A549 (cell line): ENCODE measurements at regions not wholly inside any gene's neighbourhood (a gene's known extent, or its start where the extent isn't known, plus 50 kb on each side); places are given as distances from the start of the nearest gene placed in this dataset.

ENCODE experiments used
- ATAC-seq, 2 experiments: fragments of 200-7000 bp in 1 of 2; fragments of >200 bp in 1 of 2; cut with Nextera tagmentation in 1 of 2; cut with Tn5 transposase in 1 of 2; 3 replicates each; pipeline versions ENCODE4 v1.8.0 to v1.9.1; 2018 to 2020; ENCODE audit warnings: mild to moderate bottlenecking in 1 of 2, moderate library complexity in 1 of 2
- CTCF ChIA-PET: fragments of 300-600 bp; sonication (Branson Sonifier 250); formaldehyde crosslinking; extraction: SDS; loops from one replicate; lab custom pipeline; 2021; ENCODE audit warnings: antibody characterized with exemption, inconsistent platforms; lab: Yijun Ruan, JAX
- POLR2A ChIA-PET: fragments of 350-600 bp; formaldehyde crosslinking; extraction: SDS; loops from one replicate; lab custom pipeline; 2021; ENCODE audit warnings: antibody characterized with exemption, inconsistent platforms; lab: Yijun Ruan, JAX
- DNase-seq, 2 experiments: peaks; one replicate each; pipeline versions ENCODE4 v3.0.0 to v3.0.0-alpha.2; 2011 to 2016; ENCODE audit warnings: low read depth in 1 of 2, low spot score in 1 of 2
- FAIRE-seq: peaks from 2 replicates; lab custom pipeline; 2011; peaks lifted over from hg19 to GRCh38; lab: Jason Lieb, UNC
- H3K27ac ChIP-seq, 2 experiments: fragments of >200 bp; sonication (Bioruptor Twin); formaldehyde crosslinking; 3 replicates each; pipeline ENCODE4 v1.5.1; 2016 to 2017
- H3K4me1 ChIP-seq: fragments of >200 bp; sonication (Bioruptor Twin); formaldehyde crosslinking; 3 replicates; pipeline ENCODE4 v1.6.1; 2016
- H3K4me2 ChIP-seq: fragments of >200 bp; sonication (Bioruptor Twin); formaldehyde crosslinking; 3 replicates; pipeline ENCODE4 v1.6.1; 2016
- H3K4me3 ChIP-seq: fragments of >200 bp; sonication (Bioruptor Twin); formaldehyde crosslinking; 3 replicates; pipeline ENCODE4 v1.5.1; 2016
- H3K9me3 ChIP-seq: fragments of >200 bp; sonication (Bioruptor Twin); formaldehyde crosslinking; 3 replicates; pipeline ENCODE4 v1.6.1; 2016
- CBX2 ChIP-seq: fragments of 200-600 bp; sonication (generic); IDR thresholded peaks from 2 replicates; pipeline ENCODE4 v1.6.1; 2016; ENCODE audit warnings: low read depth, mild to moderate bottlenecking, borderline replicate concordance
- CHD2 ChIP-seq: fragments of 150-350 bp; IDR thresholded peaks from 2 replicates; pipeline ENCODE4 v1.6.1; 2014; ENCODE audit warnings: low read length; ENCODE audit not compliant: partially characterized antibody
- EHF ChIP-seq: fragments of 250-450 bp; sonication (Bioruptor Pico); IDR thresholded peaks from 2 replicates; pipeline ENCODE4 v1.5.0; 2020; ENCODE audit warnings: mild to moderate bottlenecking
- EHMT2 ChIP-seq: fragments of 200-600 bp; sonication (generic); IDR thresholded peaks from 2 replicates; pipeline ENCODE4 v1.6.1; 2016; ENCODE audit warnings: antibody characterized with exemption, low read depth, mild to moderate bottlenecking, moderate library complexity
- FOSB ChIP-seq: fragments of 250-450 bp; sonication (Bioruptor Pico); IDR thresholded peaks from 2 replicates; pipeline ENCODE4 v1.5.0; 2020; ENCODE audit warnings: mild to moderate bottlenecking, moderate library complexity
- FOSL2 ChIP-seq, 2 experiments: fragments of 450-650 bp in 1 of 2; fragments of >200 bp in 1 of 2; sonication (Bioruptor Twin) in 1 of 2; formaldehyde crosslinking; IDR thresholded peaks; 2 replicates each; pipeline versions ENCODE4 v1.5.0 to v1.6.1; 2016 to 2020; ENCODE audit warnings: mild to moderate bottlenecking in 1 of 2, moderate library complexity in 1 of 2
- HDAC2 ChIP-seq: fragments of 200-600 bp; sonication (generic); IDR thresholded peaks from 2 replicates; pipeline ENCODE4 v1.6.1; 2016
- HEYL ChIP-seq: fragments of 250-450 bp; sonication (Bioruptor Pico); IDR thresholded peaks from 2 replicates; pipeline ENCODE4 v1.8.0; 2021; ENCODE audit warnings: mild to moderate bottlenecking, moderate library complexity
- HOXB13 ChIP-seq: fragments of 250-450 bp; sonication (Bioruptor Pico); IDR thresholded peaks from 2 replicates; pipeline ENCODE4 v1.5.0; 2020; ENCODE audit warnings: low read depth, mild to moderate bottlenecking, moderate library complexity
- JUN ChIP-seq, 2 experiments: fragments of >200 bp; sonication (Bioruptor Twin); formaldehyde crosslinking; IDR thresholded peaks; 2 replicates in 1 of 2; 3 replicates in 1 of 2; pipeline ENCODE4 v1.6.1; 2016 to 2017
- KDM1A ChIP-seq: fragments of 200-600 bp; sonication (generic); IDR thresholded peaks from 2 replicates; pipeline ENCODE4 v1.6.1; 2016; ENCODE audit warnings: low read depth, mild to moderate bottlenecking
- MAFK ChIP-seq: fragments of 450-650 bp; IDR thresholded peaks from 2 replicates; pipeline ENCODE4 v1.6.1; 2014; ENCODE audit not compliant: partially characterized antibody
- MYC ChIP-seq: IDR thresholded peaks from 2 replicates; pipeline ENCODE4 v1.6.1; 2012; ENCODE audit warnings: mild to moderate bottlenecking, inconsistent platforms, low read length, improper control_type of control experiment, borderline replicate concordance
- NR3C1 ChIP-seq: fragments of >200 bp; sonication (Bioruptor Twin); formaldehyde crosslinking; IDR thresholded peaks from 3 replicates; pipeline ENCODE4 v1.6.1; 2017
- POLR2AphosphoS2 ChIP-seq: conservative IDR thresholded peaks from 2 replicates; pipeline ENCODE4 v1.6.1; 2012; ENCODE audit warnings: low read length, improper control_type of control experiment, inconsistent platforms
- TFCP2L1 ChIP-seq: fragments of 250-450 bp; sonication (Bioruptor Pico); IDR thresholded peaks from 2 replicates; pipeline ENCODE4 v1.5.0; 2021; ENCODE audit warnings: mild to moderate bottlenecking
- ZFP36 ChIP-seq: fragments of 450-650 bp; IDR thresholded peaks from 2 replicates; pipeline ENCODE4 v1.6.1; 2014; ENCODE audit warnings: borderline replicate concordance; ENCODE audit not compliant: partially characterized antibody
- ZNF302 ChIP-seq: fragments of 250-450 bp; sonication (Bioruptor Pico); IDR thresholded peaks from 2 replicates; pipeline ENCODE4 v1.9.0; 2021; ENCODE audit warnings: inconsistent platforms, mild to moderate bottlenecking, moderate library complexity
- ZSCAN20 ChIP-seq: fragments of 250-450 bp; sonication (Bioruptor Pico); IDR thresholded peaks from 2 replicates; pipeline ENCODE4 v1.8.0; 2022; ENCODE audit warnings: mild to moderate bottlenecking, moderate library complexity
- WGBS: methylation state at CpG from one replicate; pipeline ENCODE4 v1.1.6; 2017; ENCODE audit errors: missing lambda C conversion rate; 5-methylcytosine and 5-hydroxymethylcytosine counted together
- TF ChIP-seq, protein P1 (sequence below): fragments of 450-650 bp; IDR thresholded peaks from 2 replicates; pipeline ENCODE4 v1.6.1; 2014; ENCODE audit warnings: antibody characterized with exemption
- TF ChIP-seq, protein P2 (sequence below): fragments of 200-600 bp; sonication (generic); IDR thresholded peaks from 2 replicates; pipeline ENCODE4 v1.6.1; 2016; ENCODE audit warnings: antibody characterized with exemption, mild to moderate bottlenecking, moderate library complexity
- TF ChIP-seq, protein P3 (sequence below): fragments of >200 bp; sonication (Bioruptor Twin); formaldehyde crosslinking; IDR thresholded peaks from 3 replicates; pipeline ENCODE4 v1.6.1; 2016
- TF ChIP-seq, protein P4 (sequence below): IDR thresholded peaks from 2 replicates; pipeline ENCODE4 v1.6.1; 2012; ENCODE audit warnings: low read depth, borderline replicate concordance

DNA sequence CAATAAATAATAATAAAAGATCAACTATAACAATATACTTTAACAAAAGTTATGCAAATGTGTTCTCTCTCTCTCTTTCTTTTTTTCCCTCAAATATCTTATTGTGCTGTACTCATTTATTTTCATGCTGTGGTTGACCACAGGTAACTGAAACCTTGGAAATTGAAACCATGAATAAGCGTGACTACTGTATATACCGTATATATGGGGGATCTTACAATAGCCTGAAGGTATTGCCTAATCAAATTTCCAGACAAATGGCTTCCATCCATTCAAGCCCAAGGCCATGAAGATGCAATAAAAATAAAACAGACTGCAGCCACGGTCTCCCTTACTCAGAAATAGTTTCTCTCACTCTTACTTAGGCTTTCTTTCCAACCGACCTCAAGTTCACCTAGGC, 98.3 kb downstream of the SLITRK6 start:
- DNase-seq (no peak), ATAC-seq (no peak)
- no peaks in the 10 kb centered on the region for H3K4me1 ChIP-seq
- WGBS = 74% methylated on average over 4 of the region's 4 CpGs
- TF ChIP-seq, protein P1, sequence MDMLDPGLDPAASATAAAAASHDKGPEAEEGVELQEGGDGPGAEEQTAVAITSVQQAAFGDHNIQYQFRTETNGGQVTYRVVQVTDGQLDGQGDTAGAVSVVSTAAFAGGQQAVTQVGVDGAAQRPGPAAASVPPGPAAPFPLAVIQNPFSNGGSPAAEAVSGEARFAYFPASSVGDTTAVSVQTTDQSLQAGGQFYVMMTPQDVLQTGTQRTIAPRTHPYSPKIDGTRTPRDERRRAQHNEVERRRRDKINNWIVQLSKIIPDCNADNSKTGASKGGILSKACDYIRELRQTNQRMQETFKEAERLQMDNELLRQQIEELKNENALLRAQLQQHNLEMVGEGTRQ = no peak
- TF ChIP-seq ZSCAN20 = no peak
- TF ChIP-seq, protein P2, sequence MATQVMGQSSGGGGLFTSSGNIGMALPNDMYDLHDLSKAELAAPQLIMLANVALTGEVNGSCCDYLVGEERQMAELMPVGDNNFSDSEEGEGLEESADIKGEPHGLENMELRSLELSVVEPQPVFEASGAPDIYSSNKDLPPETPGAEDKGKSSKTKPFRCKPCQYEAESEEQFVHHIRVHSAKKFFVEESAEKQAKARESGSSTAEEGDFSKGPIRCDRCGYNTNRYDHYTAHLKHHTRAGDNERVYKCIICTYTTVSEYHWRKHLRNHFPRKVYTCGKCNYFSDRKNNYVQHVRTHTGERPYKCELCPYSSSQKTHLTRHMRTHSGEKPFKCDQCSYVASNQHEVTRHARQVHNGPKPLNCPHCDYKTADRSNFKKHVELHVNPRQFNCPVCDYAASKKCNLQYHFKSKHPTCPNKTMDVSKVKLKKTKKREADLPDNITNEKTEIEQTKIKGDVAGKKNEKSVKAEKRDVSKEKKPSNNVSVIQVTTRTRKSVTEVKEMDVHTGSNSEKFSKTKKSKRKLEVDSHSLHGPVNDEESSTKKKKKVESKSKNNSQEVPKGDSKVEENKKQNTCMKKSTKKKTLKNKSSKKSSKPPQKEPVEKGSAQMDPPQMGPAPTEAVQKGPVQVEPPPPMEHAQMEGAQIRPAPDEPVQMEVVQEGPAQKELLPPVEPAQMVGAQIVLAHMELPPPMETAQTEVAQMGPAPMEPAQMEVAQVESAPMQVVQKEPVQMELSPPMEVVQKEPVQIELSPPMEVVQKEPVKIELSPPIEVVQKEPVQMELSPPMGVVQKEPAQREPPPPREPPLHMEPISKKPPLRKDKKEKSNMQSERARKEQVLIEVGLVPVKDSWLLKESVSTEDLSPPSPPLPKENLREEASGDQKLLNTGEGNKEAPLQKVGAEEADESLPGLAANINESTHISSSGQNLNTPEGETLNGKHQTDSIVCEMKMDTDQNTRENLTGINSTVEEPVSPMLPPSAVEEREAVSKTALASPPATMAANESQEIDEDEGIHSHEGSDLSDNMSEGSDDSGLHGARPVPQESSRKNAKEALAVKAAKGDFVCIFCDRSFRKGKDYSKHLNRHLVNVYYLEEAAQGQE = no peak
- TF ChIP-seq MYC = no peak
- TF ChIP-seq FOSL2 (IDR thresholded peaks at IDR 0.05) = no peak
- no peak for TF ChIP-seq FOSL2 (CRISPR knock-in tag; IDR thresholded peaks at IDR 0.05)
- TF ChIP-seq, all 56 proteins: peak for 0
- H3K27ac ChIP-seq = no peak overlapping the region
- no peak for FAIRE-seq
- no peaks in the 10 kb centered on the region for H3K9me3 ChIP-seq
- POLR2A ChIA-PET = no interaction called here
- no peak overlapping the region for H3K4me3 ChIP-seq
- CTCF ChIA-PET = no interaction called here
- H3K4me2 ChIP-seq = no peak overlapping the region

DNA sequence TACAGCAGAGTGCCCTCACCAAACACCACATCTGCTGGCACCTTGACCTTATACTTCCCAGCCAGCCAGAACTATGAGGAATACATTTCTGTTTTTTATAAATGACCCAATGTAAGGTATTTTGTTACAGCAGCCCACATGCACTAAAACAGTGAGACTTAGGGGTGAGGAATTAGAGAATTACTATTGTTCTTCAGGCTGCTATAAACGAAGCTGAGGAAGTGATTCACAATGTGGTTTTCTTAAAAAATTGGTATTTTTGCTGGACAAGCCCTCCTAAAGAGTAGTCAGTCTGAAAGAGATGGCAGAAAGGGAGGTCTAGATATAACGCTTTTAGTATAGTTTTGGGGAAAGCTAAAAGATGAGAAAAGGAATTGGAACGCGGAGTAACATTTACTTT, 101.0 kb downstream of the SLITRK6 start:
- ChIA-PET CTCF (no interaction called here), POLR2A (no interaction called here)
- TF ChIP-seq HDAC2 = no peak
- TF ChIP-seq, protein P3, sequence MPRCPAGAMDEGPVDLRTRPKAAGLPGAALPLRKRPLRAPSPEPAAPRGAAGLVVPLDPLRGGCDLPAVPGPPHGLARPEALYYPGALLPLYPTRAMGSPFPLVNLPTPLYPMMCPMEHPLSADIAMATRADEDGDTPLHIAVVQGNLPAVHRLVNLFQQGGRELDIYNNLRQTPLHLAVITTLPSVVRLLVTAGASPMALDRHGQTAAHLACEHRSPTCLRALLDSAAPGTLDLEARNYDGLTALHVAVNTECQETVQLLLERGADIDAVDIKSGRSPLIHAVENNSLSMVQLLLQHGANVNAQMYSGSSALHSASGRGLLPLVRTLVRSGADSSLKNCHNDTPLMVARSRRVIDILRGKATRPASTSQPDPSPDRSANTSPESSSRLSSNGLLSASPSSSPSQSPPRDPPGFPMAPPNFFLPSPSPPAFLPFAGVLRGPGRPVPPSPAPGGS = no peak
- TF ChIP-seq POLR2AphosphoS2 = no peak
- TF ChIP-seq HEYL = no peak
- no peak for TF ChIP-seq JUN (IDR thresholded peaks at IDR 0.05)
- TF ChIP-seq ZFP36 = no peak
- TF ChIP-seq HOXB13 (CRISPR knock-in tag) = no peak
- TF ChIP-seq FOSB (CRISPR knock-in tag) = no peak
- TF ChIP-seq, protein P4, sequence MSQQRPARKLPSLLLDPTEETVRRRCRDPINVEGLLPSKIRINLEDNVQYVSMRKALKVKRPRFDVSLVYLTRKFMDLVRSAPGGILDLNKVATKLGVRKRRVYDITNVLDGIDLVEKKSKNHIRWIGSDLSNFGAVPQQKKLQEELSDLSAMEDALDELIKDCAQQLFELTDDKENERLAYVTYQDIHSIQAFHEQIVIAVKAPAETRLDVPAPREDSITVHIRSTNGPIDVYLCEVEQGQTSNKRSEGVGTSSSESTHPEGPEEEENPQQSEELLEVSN = no peak
- TF ChIP-seq ZNF302 (CRISPR knock-in tag) = no peak
- no peak for TF ChIP-seq CHD2
- TF ChIP-seq EHMT2 = no peak
- no peak for TF ChIP-seq MYC
- no peak for TF ChIP-seq TFCP2L1 (CRISPR knock-in tag)
- no peak for TF ChIP-seq NR3C1
- no peak for TF ChIP-seq MAFK
- TF ChIP-seq, protein P1 = no peak
- no peak for TF ChIP-seq CBX2
- no peak for TF ChIP-seq EHF (CRISPR knock-in tag)
- TF ChIP-seq KDM1A = no peak
- Histone ChIP-seq H3K9me3 (no peaks in the 10 kb centered on the region), H3K4me1 (peaks cover 15% of the 10 kb centered on the region), H3K4me3 (no peak overlapping the region), H3K27ac (no peak overlapping the region), H3K4me2 (no peak overlapping the region)
- DNase-seq (no peak), FAIRE-seq (no peak), ATAC-seq (no peak)
- WGBS = 67% methylated on average over 4 of the region's 4 CpGs
